HEK293T (cell line): ENCODE measurements at regions not wholly inside any gene's neighbourhood (a gene's known extent, or its start where the extent isn't known, plus 50 kb on each side); places are given as distances from the start of the nearest gene placed in this dataset.

ENCODE experiments used
- CTCF ChIA-PET: fragments of 350-600 bp; formaldehyde crosslinking; extraction: SDS; loops from one replicate; lab custom pipeline; 2021; ENCODE audit warnings: antibody characterized with exemption, inconsistent platforms; lab: Yijun Ruan, JAX
- POLR2A ChIA-PET: fragments of 350-600 bp; formaldehyde crosslinking; extraction: SDS; loops from one replicate; lab custom pipeline; 2020; ENCODE audit warnings: antibody characterized with exemption, inconsistent platforms; lab: Yijun Ruan, JAX
- DNase-seq: peaks from one replicate; pipeline ENCODE4 v3.0.0; 2012; ENCODE audit warnings: mixed read lengths; ENCODE audit errors: extremely low spot score
- ARNT ChIP-seq: fragments of 450-650 bp; IDR thresholded peaks from 2 replicates; pipeline ENCODE4 v1.6.1; 2017; ENCODE audit warnings: mild to moderate bottlenecking
- BHLHE40 ChIP-seq: fragments of 450-650 bp; IDR thresholded peaks from 2 replicates; pipeline ENCODE4 v1.6.1; 2016; ENCODE audit warnings: mild to moderate bottlenecking, moderate library complexity, borderline replicate concordance
- CTBP1 ChIP-seq: fragments of 450-650 bp; IDR thresholded peaks from 2 replicates; pipeline ENCODE4 v1.6.1; 2016; ENCODE audit warnings: borderline replicate concordance
- ELF4 ChIP-seq: fragments of 450-650 bp; IDR thresholded peaks from 2 replicates; pipeline ENCODE4 v1.6.1; 2017; ENCODE audit warnings: antibody characterized with exemption
- FOXA1 ChIP-seq: fragments of 450-650 bp; IDR thresholded peaks from 2 replicates; pipeline ENCODE4 v1.6.1; 2016; ENCODE audit warnings: mild to moderate bottlenecking
- FOXK2 ChIP-seq: fragments of 450-650 bp; IDR thresholded peaks from 2 replicates; pipeline ENCODE4 v1.6.1; 2016; ENCODE audit warnings: mild to moderate bottlenecking
- FOXM1 ChIP-seq: fragments of 450-650 bp; IDR thresholded peaks from 2 replicates; pipeline ENCODE4 v1.6.1; 2017; ENCODE audit warnings: mild to moderate bottlenecking, borderline replicate concordance
- HDGF ChIP-seq: fragments of 450-650 bp; IDR thresholded peaks from 2 replicates; pipeline ENCODE4 v1.6.1; 2017; ENCODE audit warnings: antibody characterized with exemption, borderline replicate concordance
- L3MBTL2 ChIP-seq: fragments of 450-650 bp; conservative IDR thresholded peaks from 2 replicates; pipeline ENCODE4 v1.6.1; 2016; ENCODE audit warnings: mild to moderate bottlenecking
- LEF1 ChIP-seq: fragments of 450-650 bp; IDR thresholded peaks from 2 replicates; pipeline ENCODE4 v1.6.1; 2017; ENCODE audit warnings: mild to moderate bottlenecking, borderline replicate concordance
- NFRKB ChIP-seq: fragments of 450-650 bp; IDR thresholded peaks from 2 replicates; pipeline ENCODE4 v1.6.1; 2016; ENCODE audit warnings: mild to moderate bottlenecking, moderate library complexity
- SP1 ChIP-seq: fragments of 450-650 bp; IDR thresholded peaks from 2 replicates; pipeline ENCODE4 v1.6.1; 2017
- SUZ12 ChIP-seq: fragments of 450-650 bp; IDR thresholded peaks from 2 replicates; pipeline ENCODE4 v1.6.1; 2016; ENCODE audit warnings: mild to moderate bottlenecking
- TARDBP ChIP-seq: fragments of 450-650 bp; IDR thresholded peaks from 2 replicates; pipeline ENCODE4 v1.6.1; 2016
- ZNF384 ChIP-seq: fragments of 450-650 bp; IDR thresholded peaks from 2 replicates; pipeline ENCODE4 v1.6.1; 2016
- TF ChIP-seq, protein P1 (sequence below): fragments of 450-650 bp; IDR thresholded peaks from 2 replicates; pipeline ENCODE4 v1.6.1; 2016

DNA sequence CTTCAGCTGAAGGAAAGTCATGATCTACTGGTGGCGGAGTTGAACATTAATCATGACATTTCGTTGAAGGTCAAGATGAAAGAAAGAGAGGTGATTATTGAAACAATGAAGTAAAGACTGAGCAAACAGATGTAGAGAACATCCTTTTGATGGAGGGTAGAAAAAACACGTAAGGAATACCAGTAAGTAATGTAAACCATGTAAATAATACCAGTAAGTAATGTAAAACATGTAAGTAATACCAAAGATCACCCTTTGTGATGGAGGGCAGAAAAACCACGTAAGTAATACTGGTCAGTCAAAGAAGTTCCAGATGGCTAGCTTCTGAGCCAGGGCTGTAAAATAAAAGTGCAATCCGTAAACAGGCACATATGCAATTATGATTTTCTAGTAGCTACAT is 1387.7 kb downstream of the SUCLG1 start:
- ChIA-PET POLR2A (no interaction called here), CTCF (interaction anchor here (1.2 kb wide), 1 partner anchor 158 kb away, joined by 10 read pairs; no protein-coding TSS in a partner anchor)
- TF ChIP-seq FOXM1 = no peak
- TF ChIP-seq, protein P1, sequence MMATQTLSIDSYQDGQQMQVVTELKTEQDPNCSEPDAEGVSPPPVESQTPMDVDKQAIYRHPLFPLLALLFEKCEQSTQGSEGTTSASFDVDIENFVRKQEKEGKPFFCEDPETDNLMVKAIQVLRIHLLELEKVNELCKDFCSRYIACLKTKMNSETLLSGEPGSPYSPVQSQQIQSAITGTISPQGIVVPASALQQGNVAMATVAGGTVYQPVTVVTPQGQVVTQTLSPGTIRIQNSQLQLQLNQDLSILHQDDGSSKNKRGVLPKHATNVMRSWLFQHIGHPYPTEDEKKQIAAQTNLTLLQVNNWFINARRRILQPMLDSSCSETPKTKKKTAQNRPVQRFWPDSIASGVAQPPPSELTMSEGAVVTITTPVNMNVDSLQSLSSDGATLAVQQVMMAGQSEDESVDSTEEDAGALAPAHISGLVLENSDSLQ = no peak
- no peak for TF ChIP-seq LEF1
- TF ChIP-seq ARNT = no peak
- TF ChIP-seq SP1 = no peak
- no peak for TF ChIP-seq TARDBP
- TF ChIP-seq HDGF = no peak
- TF ChIP-seq SUZ12 = no peak
- no peak for TF ChIP-seq NFRKB
- TF ChIP-seq FOXK2 = no peak
- TF ChIP-seq ZNF384 = no peak
- TF ChIP-seq FOXA1 = no peak
- no peak for TF ChIP-seq CTBP1
- no peak for TF ChIP-seq L3MBTL2
- TF ChIP-seq BHLHE40 = no peak
- no peak for DNase-seq

DNA sequence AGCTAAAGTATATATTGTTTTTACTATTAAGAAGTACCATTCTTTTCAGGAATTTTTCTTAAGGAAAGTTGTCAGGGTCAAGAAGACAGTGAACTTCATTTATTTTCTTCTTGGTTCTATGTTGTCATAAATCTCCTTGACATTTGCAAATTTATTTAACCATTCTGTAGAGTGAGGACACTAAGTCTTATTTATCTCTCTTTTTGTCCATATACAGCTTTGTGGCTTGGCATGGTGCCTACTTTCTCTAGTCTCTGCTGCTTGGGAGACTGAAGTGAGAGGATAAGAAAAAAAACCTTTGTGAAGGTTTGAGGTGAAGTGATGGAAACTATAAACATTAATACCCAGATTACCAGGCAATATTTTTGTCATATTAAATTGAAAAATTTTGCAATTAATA is 1389.4 kb downstream of the SUCLG1 start:
- DNase-seq = no peak
- ChIA-PET POLR2A (no interaction called here), CTCF (no interaction called here)
- TF ChIP-seq SP1 (no peak), FOXA1 (no peak), SUZ12 (no peak), CTBP1 (no peak), ELF4 (no peak), ZNF384 (no peak), HDGF (no peak), LEF1 (no peak), BHLHE40 (no peak), FOXM1 (no peak), NFRKB (no peak)
- TF ChIP-seq, protein P1 = no peak

DNA sequence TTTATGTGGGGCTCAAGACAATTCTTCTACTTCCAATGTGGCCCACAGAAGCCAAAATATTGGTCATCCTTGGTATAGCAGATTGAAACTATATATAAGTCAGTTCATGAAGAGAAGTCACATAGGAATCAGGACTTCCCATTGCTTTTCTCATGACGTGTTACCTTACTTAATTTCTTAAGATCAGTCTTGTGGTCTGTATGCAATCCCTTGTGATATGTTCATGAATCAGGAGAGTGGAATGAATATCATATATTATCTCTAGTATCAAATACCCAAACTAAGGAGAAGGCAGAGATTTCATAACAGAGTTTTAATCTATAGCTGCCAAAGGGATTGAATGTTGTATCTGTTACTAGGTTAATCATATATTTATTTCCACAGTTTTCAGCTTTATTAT is 1390.4 kb downstream of the SUCLG1 start:
- CTCF ChIA-PET = no interaction called here
- no peak for TF ChIP-seq L3MBTL2
- no peak for TF ChIP-seq TARDBP
- no peak for TF ChIP-seq SUZ12
- TF ChIP-seq ELF4 = no peak
- no peak for TF ChIP-seq ZNF384
- no peak for TF ChIP-seq LEF1
- TF ChIP-seq FOXK2 = no peak
- no peak for TF ChIP-seq ARNT
- TF ChIP-seq HDGF = no peak
- TF ChIP-seq FOXM1 = no peak
- no peak for TF ChIP-seq CTBP1
- TF ChIP-seq, protein P1 = no peak
- no peak for TF ChIP-seq FOXA1
- no peak for TF ChIP-seq BHLHE40
- TF ChIP-seq SP1 = no peak
- no peak for DNase-seq
- POLR2A ChIA-PET = no interaction called here

DNA sequence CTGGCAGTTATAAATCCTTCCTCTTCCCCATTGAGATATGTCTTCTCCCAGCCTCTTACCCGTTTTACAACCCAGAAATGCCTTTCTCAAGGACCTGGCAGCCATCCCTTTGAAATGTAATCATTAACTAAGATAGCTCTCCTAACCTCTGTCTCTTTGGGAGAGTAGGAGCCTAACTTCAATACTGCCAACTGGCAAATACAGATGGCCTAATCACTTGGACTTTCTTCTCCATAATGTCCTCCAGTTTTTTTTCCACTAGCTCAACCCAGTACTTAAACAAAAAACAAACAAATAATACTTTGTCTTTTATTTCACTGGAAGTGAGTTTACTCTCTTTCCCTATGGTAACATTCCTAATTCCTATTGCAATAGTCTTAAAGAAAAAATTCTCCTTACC is 1391.1 kb downstream of the SUCLG1 start:
- DNase-seq = no peak
- ChIA-PET CTCF (interaction anchor here (0.7 kb wide), 1 partner anchor 176 kb away, joined by 3 read pairs; no protein-coding TSS in a partner anchor), POLR2A (no interaction called here)
- TF ChIP-seq FOXK2 (no peak), HDGF (no peak), SP1 (no peak), CTBP1 (no peak), ELF4 (no peak), L3MBTL2 (no peak), BHLHE40 (no peak), FOXM1 (no peak), NFRKB (no peak), TARDBP (no peak), FOXA1 (no peak), LEF1 (no peak), SUZ12 (no peak)
- TF ChIP-seq, protein P1 = no peak

DNA sequence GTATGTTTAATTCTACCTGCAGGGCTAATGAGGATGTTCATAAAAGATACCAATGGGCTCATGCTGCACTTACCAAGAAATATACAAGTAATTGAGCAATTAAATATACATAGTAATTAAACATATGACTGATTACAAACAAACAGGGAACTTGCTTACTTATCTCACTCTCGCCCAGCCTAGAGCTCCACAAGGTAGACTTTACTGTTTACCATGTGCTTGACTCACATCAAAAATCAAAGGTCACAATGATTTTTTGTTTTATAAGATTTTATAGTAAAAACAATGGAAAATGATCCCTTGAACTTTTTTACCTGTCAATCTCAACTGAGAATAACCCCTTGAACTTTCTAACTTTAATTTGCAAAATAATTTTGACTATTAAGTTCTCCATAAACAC is 1395.1 kb downstream of the SUCLG1 start:
- no peak for DNase-seq
- TF ChIP-seq SP1 (no peak), FOXM1 (no peak), FOXA1 (no peak), ZNF384 (no peak), L3MBTL2 (no peak), FOXK2 (no peak), HDGF (no peak), ELF4 (no peak), CTBP1 (no peak), LEF1 (no peak), SUZ12 (no peak), ARNT (no peak), BHLHE40 (no peak), NFRKB (no peak), TARDBP (no peak)
- TF ChIP-seq, protein P1 = no peak
- ChIA-PET POLR2A (no interaction called here), CTCF (no interaction called here)
